NCI-H2227 treated with DMSO at 0.1 percent for 48 hours (cell line): ENCODE measurements at regions not wholly inside any gene's neighbourhood (a gene's known extent, or its start where the extent isn't known, plus 50 kb on each side); places are given as distances from the start of the nearest gene placed in this dataset.
"Not testable (repeated sequence)": the region's sequence is repeated elsewhere in the genome, so short reads cannot be mapped to it uniquely, and the experiment has no call there.

Source experiments
- DNase-seq: peaks from one replicate; lab custom pipeline; 2025; lab: John Stamatoyannopoulos, UW

DNA sequence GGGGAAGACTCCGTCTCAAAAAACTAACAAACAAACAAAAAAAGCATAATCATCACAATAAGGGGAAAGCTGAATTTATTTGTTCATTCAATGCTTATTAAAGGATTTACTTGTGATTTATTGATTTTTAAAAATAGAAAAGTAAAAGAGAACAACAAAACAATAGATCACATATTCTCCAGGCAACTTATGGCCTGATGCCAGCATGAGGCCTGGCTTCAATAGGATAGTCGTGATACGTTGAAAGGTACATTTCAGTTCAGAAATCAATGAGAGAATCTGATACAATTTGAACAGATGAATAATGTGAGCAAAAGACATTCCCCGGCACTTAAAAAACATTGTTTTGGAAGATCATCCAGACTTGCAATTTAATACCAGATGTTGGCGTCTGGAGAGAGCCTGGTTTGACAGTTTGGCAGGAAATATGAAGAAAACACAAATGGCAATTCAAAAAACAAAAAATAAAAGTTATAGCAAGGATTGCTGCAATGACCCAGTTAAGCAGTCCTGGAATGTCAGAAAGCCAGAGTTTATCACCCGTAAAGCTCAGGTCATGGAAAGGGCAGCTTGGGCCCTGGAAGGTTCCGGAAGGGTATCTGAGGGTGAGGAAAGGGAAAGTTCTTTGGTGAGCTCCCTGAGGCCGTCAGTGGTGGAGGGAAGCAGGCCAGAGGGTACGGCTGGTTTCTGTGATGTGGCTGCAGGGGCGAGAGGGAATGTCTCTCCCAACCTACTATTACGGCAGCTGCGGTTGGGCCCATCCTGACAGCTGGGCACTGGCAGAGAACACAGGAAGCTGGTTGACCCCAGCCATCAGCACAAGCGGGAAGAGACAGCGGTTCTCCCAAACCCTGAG lies 230.2 kb upstream of the HES1 start:
- no peak for DNase-seq

DNA sequence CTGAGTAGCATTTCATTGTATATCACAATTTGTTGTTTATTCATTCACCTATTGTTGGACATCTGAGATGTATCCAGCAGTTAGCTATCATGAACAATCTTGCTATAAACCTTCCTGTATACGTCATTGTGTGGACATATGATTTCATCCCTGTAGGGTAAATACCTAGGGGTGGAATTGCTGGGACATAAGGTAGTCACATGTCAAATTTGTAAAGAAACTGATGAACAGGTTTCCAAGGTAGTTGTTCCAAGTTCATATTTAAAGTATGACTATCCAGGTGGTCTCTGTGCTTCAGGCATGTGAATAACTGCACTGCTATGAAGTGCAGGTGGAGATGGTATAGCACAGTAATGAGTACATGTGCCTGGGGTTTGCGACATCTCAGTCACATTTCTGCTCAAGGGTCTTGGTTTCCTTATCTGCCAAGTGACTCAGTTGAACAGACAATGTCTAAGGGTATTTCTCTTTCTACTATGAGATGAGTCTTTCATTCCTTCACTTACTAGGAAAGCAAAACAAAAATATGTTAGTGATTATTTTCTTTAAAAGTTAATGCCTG lies 229.0 kb upstream of the HES1 start:
- no peak for DNase-seq

DNA sequence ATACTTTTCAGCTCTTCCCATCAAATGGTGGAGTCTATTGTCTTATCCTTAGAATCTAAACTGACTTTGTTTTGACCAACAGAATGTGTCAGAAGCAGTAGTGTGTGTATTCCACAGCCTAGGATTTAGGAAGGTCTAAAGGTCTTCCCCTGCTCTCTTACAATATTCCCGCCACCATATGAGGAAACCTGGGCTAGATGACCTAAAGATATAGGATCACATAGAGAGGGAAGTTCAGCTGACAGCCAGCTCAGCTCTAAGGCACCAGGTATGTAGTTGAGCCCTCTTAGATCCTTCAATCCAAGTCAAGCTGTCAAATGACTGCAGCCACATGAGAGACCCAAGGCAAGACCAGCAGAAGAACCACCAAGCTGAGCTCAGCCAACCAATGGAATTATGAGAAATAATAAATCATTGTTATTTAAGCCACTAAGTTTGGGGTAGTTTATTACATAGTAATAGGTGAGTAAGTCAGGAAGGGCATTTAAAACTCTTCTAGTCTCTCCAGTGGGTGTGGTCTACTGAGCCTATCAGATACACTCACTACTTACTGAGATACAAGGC lies 227.7 kb upstream of the HES1 start:
- DNase-seq = no peak

DNA sequence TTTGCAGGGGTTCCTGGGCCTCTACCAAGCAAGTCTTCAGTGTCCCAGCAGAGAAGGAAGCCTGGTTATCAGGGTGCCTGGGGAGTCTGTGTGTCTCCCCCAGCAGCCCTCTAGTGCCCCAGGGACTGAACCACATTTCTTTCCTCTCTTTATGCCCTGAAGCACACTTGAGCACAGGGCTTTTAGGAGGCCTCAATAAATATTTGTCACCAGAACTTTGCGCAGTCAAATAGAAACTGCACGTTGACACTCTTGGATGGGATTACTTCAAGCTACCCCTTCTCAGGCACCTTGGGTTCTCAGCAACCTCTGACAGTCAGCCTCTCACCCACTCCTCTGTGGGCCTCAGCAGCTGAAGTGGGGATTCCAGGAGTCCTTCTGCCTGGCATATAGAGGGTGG lies 226.6 kb upstream of the HES1 start:
- DNase-seq = no peak

DNA sequence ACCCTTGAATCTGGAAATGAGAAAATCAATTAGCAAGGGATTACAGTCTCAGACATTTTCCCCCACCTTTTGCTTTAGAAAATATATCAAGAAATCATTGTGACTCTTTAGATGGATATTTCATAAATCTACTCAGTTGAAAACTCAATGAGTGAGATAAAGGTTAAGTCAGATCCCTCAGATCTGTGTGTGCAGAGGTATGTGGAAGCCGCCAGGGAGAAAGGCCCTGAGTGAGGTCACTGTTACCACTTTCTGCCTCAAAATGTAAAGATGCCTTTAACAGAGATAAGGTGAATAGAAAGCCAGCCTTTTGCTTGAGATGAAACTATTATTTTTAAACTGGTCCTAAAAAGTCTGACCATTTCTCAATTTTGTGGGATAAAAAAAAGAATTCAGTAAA lies 225.6 kb upstream of the HES1 start:
- DNase-seq = no peak

DNA sequence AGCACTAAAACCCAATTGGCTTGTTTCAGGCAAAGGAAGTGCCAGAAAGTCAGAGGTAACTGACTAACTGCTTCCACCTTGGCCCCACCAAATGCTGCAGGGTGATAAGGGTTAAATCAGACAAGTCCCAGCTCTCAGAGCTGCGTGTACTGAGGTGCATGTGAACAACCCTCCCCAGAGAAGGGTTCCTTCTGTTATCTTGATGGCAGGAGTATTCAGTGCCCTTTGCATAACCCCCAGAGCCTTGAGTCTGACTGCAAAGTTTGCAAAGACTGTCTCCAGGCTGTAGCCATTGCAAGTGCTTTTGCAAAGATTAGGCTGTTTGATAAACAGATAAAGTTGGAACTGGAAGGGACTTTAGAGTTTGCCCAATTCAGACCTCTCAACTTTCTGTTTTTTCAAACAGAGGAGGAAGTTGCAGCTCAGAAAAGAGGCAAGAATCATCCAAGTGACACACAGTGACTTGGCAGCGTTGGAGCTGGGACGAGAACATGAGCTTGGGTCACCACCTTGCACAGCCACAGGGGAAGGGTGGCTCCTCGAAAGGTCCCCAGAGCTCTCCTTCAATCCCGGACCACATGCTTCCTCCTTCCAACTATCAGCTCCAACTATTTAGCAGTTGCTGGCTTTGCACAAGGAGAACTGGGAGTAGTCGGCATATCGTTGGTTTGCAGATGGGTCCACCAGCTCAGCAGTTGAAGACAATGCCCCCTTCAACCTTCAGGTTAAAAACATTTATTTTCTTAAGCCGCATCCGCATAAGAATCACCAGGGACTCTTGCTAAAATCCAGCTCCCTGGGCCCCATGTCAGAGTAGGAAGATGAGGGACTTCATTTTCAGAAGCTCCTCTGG lies 224.8 kb upstream of the HES1 start:
- no peak for DNase-seq

DNA sequence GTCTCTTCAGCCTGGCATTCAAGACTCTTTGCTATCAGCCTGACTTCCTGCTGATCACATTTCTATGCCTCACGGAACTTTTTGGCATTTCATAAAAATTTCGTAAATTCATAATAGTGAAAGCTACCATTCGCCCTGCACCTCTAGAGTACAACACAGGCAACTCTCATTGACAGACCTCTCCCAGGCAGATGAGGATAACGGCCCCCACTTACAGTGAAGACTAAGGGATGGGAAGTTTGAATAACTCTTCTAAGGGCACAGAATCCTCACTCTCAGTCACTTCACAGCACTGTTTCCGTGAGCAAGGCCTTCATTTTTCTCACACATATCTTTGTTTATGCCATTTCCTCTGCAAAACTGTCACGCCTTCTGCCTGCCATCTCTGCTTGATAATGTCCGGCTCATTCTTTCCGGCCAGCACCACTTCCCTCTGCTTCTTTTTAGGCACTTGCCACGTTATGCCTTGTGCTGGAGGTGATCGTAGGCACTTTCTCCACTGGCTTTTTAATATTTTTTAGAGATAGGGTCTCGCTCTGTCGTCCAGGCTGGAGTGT lies 224.1 kb upstream of the HES1 start:
- DNase-seq = no peak

DNA sequence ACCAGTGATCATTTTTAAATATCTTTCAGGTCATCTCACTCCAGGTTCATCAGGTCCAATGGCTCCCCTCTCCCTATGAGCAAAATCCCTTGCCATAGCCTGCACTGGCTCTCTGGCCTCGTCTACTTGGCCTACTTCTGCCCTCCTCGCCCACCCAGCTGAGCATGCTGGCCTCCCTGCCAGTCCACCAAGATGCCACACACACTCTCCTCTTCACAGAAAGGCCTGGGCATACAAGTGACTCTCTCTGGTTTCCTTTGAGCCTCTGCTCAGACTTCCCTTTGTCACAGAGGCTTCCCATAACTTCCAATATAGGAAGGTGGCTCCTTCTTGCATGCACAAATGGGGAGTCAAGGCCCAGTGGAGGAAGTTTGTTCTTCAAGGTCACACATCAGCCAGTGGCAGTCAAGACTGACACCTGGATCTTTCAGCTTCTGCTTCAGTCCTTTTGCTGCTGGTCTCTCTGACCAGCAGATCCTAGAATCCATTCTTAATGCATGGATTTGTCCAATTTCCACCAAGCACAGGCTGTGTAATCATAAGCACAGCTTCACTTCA lies 223.2 kb upstream of the HES1 start:
- DNase-seq = no peak

DNA sequence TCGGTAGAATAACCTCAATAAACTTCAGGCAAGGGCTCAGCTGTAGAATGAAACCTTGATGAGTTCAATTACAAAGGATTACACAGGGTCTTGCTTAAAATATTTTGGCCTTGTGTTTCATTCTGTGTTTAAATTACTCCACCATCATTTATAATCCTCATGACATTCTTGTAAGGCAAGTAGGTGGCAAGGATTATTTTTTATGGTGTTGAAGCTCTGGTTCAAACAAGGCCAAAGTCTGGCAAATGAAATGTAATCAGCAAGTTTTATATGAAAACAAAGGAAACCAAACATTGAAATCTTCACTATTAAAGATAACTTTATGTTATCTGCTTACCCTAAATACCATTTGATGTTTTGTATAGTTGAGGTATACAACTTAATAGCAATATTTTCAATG lies 221.3 kb upstream of the HES1 start:
- no peak for DNase-seq

DNA sequence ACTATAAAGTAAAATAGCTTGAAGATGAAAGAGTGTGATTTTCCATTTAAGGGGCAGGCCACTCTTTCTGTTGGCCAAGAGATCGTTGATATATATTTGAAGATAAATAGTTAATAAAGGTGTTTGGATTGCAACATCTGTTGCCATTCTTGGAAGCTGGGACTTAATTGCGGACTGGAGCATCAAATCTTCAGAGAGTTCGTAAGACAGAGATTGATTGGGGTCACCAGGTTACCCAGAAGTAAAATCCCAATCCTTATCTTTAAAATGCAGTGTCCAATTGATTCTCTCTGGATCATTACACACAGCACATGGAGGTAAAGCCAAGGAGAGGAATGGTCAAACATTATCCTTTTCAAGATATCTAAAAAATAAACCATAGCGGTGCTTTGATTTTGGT lies 220.8 kb upstream of the HES1 start:
- DNase-seq = no peak

DNA sequence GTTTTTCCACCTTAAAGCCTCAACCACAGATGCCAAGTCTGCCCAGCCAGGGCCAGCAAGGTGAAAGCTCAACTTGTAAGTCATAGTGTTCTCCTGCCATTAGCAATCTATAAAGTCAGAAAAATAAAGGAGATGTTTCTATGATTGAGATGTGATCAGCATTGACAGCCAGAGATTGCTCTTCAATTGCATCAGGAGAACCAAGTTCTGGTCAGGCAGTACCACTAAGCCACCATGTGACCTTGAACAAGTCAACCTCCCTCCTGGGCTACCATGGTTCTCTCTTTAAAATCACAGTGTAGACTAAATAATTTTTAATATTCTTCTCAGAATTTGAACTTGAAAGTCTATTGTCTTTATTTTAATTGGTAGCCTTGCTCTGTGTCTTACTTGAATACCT lies 220.3 kb upstream of the HES1 start:
- DNase-seq = no peak

DNA sequence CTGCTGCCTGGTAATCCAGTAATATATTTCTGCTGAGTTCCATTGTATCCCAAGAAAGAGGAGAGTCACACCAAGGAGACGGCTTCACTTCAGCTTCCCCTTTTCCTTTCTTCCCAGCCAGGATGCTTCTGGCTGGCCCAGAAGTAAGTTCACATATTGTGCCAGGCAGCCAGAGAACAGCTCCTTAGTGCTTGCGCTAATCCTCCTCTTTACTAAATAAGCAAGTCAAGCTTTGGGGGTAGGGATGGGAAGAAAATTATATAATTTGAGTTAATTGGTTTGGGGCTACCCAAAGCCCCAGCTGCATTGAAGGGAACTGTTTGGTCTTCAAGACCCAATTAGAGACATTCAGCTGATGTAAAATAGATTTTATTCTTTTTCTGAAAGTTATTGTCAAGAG lies 218.8 kb upstream of the HES1 start:
- DNase-seq = no peak

DNA sequence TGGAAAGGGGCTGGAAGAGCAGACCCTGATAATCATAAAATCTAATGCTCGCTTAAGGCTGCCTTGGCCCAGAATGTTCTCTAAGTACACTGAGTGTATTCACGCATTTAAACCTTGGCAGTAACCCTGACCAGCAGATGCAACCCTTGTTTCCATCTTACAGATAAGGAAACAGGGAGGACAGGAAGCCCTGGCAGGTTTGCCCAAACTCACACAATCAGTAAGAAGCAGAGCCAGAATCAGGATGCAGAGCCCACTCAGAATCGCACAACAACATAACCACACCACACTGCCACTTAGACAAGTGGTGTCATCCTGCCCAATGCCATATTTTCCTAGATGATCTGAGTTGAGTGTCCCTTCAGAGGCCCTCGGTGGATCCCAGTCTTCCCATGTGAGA lies 214.5 kb upstream of the HES1 start:
- DNase-seq = no peak

DNA sequence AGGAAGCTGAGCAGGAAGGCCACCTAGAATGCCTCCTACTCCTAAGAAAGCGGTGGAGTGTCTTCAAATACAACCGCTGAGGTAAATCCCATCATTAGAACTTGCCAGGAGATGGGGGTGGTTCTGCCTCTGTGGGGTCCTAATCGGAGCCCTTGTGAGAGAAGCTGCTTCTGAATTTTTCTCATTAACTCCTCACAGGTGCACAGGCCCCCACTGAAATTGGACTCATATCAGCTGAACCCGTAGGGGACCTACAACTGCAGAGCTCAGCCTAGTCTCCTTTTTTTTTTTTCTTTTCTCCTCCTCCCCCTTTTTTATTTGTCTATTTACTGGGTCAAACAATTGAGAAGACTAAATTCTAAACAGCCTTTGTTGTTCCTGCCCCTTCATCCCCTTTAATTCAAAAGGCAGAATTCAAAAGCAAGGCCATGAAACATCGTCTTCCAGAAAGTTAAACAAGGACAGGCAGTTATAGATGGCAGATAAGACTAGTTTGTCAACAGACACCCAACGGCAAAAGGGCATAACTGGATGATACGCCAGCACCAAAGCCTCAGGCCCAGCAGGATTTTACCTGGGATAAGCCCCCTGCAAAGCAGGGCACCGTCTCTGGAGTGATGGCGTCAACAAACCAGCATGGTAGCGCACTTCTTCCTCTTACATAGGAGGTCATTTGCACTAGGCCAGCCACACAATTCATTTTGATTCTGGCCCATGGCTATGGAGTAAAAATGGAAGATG lies 213.7 kb upstream of the HES1 start:
- no peak for DNase-seq

DNA sequence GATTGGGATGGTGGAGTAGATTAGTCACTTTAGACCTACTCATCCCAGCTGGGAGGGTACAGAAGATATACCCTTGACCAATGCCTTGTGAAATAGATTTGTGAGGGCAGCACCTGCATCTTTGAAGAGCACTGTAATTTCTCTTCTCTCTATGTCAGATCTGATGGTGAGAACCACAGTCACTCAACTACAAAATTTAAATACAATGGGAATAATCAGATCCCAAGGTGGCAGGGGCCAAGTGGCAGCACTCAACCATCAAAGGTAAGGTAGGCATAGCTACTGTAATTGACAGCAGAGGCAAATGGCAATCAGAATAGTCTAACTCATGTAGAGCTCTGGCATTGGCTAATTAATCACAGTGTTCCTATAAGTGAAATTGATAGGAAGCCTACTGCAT lies 212.0 kb upstream of the HES1 start:
- not testable (repeated sequence) for DNase-seq

DNA sequence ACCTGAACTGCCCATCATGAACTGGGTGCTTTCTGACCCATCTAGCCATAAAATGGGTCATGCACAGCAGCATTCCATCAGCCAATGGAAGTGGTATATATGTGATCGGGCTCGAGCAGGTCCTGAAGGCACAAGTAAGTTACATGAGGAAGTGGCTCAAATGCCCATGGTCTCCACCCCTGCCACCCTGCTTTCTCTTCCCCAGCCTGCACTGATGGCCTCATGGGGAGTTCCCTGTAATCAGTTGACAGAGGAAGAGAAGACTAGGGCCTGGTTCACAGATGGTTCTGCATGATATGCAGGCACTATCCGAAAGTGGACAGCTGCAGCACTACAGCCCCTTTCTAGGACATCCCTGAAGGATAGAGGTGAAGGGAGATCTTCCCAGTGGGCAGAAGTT lies 209.9 kb upstream of the HES1 start:
- not testable (repeated sequence) for DNase-seq

DNA sequence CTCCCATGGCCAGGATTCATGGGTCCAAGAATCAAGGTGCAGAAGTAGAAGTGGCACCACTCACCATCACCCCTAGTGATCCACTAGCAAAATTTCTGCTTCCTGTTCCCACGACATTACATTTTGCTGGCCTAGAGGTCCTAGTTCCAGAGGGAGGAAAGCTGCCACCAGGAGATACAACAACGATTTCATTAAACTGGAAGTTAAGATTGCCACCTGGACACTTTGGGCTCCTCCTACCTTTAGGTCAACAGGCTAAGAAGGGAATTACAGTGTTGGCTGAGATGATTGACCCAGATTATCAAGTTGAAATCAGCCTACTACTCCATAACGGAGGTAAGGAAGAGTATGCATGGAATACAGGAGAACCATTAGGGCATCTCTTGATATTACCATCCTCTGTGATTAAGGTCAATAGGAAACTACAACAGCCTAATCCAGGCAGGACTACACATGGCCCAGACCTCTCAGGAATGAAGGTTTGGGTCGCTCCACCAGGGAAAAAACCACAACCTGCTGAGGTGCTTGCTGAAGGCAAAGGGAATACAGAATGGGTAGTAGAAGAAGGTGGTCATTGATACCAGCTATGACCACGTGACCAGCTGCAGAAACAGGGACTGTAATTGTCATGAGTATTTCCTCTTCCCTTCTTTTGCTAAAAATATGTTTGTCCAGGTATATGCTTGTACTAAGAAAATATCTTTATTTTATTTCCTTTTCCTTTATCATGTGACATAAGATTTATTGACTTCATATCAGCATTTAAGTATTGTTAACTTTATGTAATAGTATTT lies 208.3 kb upstream of the HES1 start:
- not testable (repeated sequence) for DNase-seq

DNA sequence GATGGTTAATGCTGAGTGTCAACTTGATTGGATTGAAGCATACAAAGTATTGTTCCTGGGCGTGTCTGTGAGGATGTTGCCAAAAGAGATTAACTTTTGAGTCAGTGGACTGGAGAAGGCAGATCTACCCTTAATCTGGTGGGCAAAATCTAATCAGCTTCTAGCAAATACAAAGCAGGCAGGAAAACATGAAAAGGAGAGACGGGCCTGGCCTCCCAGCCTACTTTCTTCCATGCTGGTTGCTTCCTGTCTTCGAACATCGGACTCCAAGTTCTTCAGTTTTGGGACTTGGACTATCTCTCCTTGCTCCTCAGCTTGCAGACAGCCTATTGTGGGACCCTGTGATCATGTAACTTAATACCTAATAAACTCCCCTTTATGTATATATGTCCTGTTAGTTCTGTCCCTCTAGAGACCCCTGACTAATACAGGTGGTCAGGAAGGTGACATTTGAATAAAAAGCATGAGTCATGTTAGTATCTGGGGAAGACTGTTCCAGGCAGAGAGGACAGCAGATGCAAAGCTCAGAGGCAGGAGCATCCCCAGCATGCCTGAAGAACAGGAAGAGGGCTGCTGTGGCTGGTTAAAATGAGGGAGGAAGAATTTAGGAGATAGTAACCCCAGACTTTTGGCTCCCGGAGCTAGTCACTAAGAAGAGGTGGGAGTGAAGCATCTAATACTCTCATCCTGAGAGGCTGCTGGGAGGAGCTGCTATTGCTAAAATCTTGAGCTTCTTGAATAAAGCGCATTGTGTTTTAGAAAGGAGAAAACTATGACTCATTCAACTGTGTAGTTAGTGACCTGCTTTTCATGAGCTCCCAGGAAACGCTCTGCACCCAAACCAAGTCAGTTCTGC lies 207.4 kb upstream of the HES1 start:
- no peak for DNase-seq

DNA sequence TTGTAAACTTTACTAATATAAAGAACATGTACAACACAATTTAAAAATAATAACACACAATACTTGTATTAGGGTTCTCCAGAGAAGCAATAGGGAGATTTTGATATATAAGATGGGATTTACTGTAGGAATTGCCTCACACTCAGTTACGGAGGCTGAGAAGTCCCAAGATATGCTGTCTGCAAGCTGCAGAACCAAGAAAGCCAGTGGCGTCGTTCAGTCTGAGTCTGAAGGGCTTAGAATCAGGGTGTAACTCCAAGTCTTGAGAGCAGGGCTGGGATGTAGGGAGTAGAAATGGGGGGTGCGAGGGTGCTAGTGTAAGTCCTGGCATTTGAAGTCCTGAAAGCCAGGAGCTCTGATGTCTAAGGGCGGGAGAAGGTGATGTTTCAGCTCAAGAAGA lies 206.6 kb upstream of the HES1 start:
- no peak for DNase-seq
